GM04504 (cell line): ENCODE measurements at regions not wholly inside any gene's neighbourhood (a gene's known extent, or its start where the extent isn't known, plus 50 kb on each side); places are given as distances from the start of the nearest gene placed in this dataset.

Source experiments
- DNase-seq: peaks from one replicate; pipeline ENCODE4 v3.0.0-alpha.2; 2012; ENCODE audit warnings: low read depth

GRCh38 chr14:42353315-42353714, 746.6 kb downstream of the LRFN5 start:
- DNase-seq: no peak

GRCh38 chr14:42335918-42336317, 729.2 kb downstream of the LRFN5 start:
- DNase-seq: no peak

GRCh38 chr14:42334931-42335330, 728.3 kb downstream of the LRFN5 start:
- no peak for DNase-seq

GRCh38 chr14:42323426-42323825, 716.8 kb downstream of the LRFN5 start:
- DNase-seq: no peak

- no peak for DNase-seq
Observed at GRCh38 chr14:42322531-42323284, 716.0 kb downstream of the LRFN5 start.

- DNase-seq: no peak
Observed at GRCh38 chr14:42319996-42320395, 713.3 kb downstream of the LRFN5 start.

- DNase-seq: no peak
Observed at GRCh38 chr14:42316693-42317092, 710.0 kb downstream of the LRFN5 start.

- no peak for DNase-seq
Observed at GRCh38 chr14:42311876-42312275, 705.2 kb downstream of the LRFN5 start.

- DNase-seq: no peak
Observed at GRCh38 chr14:42307239-42307825, 700.7 kb downstream of the LRFN5 start.

GRCh38 chr14:42299692-42300091, 693.0 kb downstream of the LRFN5 start:
- DNase-seq: no peak

GRCh38 chr14:42293180-42293579, 686.5 kb downstream of the LRFN5 start:
- no peak for DNase-seq

- no peak for DNase-seq
Observed at GRCh38 chr14:42277840-42278239, 671.2 kb downstream of the LRFN5 start.

- DNase-seq: no peak
Observed at GRCh38 chr14:42269234-42269633, 662.6 kb downstream of the LRFN5 start.

- no peak for DNase-seq
Observed at GRCh38 chr14:42248131-42248530, 641.5 kb downstream of the LRFN5 start.

GRCh38 chr14:42241101-42241500, 634.4 kb downstream of the LRFN5 start:
- DNase-seq: no peak

GRCh38 chr14:42229976-42230375, 623.3 kb downstream of the LRFN5 start:
- no peak for DNase-seq

- no peak for DNase-seq
Observed at GRCh38 chr14:42229294-42229693, 622.6 kb downstream of the LRFN5 start.

- no peak for DNase-seq
Observed at GRCh38 chr14:42228611-42229010, 621.9 kb downstream of the LRFN5 start.

GRCh38 chr14:42224053-42224888, 617.6 kb downstream of the LRFN5 start:
- DNase-seq: peak; percentile 30

- DNase-seq: peak; percentile 72
Observed at GRCh38 chr14:42222924-42223471, 616.3 kb downstream of the LRFN5 start.

- peak; percentile 47 for DNase-seq
Observed at GRCh38 chr14:42214981-42215491, 608.4 kb downstream of the LRFN5 start.

- no peak for DNase-seq
Observed at GRCh38 chr14:42200957-42201356, 594.3 kb downstream of the LRFN5 start.
